CMK (cell line): ENCODE measurements at regions not wholly inside any gene's neighbourhood (a gene's known extent, or its start where the extent isn't known, plus 50 kb on each side); places are given as distances from the start of the nearest gene placed in this dataset.

Experiments
- DNase-seq: peaks from one replicate; pipeline ENCODE4 v3.0.0-alpha.2; 2010; ENCODE audit warnings: low read depth

DNA sequence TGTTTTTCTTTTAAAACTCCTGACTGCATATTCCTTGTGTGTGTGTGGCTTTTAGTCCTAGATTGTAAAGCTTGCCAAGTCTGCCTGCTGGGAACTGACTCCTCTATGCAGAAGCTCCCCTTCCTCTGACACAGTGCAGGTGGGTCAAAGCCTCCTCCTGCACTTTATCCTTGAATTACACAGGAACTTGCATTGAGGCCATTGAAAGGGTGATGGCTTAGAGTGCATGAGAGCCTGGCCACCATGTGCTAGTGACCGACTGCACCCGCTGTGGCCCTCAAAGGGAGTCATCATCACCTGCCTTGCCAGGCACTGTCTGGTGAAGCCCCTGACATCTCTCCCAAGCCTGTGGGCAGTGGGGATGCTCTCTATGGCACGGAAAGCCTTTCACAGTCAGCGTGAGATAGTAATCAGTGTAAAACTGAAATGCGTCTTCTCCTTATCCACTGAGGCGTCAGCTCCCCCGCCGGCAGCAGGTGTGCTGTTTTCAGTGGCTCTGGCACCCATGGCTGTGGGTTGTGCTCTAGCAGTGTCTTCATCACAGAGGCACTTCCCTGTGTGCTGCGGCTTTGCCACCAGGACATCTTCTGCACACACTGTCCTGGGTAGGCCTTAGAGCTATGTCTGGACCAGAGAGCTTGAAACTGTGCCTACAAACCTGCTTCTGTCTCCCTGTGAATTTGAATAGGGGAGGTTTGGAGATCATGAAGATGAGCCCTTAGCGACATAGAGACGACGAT lies 87.9 kb downstream of the THBS2 start:
- no peak for DNase-seq

DNA sequence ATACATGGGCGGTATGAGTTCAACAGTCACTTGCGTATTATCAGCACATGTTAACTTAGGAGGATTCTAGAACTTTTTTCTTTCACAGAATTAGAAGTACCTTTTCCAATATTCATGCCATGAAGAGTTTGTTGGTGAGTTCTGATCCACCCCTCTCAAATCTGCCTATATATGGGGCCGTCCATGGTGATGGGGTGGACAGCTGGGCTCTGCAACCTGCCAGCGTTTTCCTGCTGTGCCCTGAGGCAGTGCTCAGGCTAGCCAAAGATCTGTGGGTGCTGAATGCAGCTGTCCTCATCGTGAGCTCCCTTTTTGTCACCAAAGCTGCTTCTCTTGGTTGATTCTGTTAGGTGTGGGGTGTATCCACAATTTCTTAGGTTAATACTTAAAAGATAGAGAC lies 88.7 kb downstream of the THBS2 start:
- no peak for DNase-seq

DNA sequence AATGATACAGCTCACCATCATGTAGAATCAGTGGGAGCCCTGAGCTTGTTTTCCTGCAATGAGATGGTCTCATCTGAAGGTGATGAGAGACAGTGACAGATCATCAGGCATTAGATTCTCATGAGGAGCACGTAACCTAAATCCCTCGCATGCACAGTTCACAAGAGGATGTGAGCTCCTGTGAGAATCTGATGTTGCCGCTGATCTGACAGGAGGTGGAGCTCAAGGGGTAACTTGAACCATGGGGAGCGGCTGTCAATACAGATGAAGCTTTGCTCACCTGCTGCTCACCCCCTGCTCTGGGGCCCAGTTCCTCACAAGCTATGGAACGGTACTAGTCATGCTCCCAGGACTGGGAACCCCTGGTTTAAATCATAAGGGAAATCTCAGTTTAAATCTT lies 89.2 kb downstream of the THBS2 start:
- no peak for DNase-seq

DNA sequence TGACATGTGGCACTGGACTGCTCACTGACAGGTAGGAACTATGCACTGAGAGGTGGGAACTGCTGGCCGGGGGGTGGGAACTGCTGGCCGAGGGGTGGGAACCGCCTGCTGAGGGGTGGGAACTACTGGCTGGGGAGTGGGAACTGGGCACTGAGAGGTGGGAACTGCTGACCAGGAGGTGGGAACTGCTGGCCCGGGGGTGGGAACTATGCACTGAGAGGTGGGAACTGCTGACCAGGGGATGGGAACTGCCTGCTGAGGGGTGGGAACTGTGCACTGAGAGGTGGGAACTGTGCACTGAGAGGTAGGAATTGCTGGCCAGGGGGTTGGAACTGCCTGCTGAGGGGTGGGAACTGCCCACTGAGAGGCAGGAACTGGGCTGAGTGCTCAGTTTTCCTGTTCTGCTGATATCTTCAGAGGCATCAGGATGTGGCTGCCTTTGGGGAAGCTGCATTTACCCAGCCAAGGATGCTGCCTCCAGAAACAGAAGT lies 90.2 kb downstream of the THBS2 start:
- DNase-seq = peak; percentile 76

DNA sequence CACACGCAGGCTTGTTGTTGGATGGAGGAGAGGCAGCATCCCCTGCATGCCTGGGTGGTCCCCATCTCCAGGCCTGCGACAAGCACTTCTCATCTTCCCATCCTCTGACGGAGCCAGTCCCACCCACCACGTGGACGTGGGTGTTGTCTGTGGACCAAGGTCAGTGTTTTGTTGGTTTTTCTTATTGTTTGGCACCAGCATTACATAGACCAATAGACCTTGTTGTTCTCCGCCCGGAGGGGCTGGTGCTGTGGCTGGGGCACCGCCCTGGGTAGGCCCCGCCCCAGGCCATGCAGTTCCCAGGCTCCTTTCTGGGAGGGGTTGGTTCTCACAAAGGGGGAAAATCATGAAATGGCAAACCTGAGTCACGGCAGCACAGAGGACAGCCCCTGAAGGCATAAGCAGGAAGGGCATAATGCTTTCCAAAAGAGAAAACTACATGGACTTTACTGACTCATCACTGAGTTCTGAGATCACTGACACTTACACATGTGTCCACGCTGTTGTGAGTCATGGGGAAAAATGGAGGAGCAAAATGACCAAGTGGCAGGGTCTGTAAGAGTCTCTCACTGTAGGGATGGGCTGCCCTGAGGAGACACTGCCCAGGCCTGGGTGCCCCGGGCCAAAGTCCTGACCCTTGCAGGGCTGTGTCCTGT lies 90.8 kb downstream of the THBS2 start:
- no peak for DNase-seq

DNA sequence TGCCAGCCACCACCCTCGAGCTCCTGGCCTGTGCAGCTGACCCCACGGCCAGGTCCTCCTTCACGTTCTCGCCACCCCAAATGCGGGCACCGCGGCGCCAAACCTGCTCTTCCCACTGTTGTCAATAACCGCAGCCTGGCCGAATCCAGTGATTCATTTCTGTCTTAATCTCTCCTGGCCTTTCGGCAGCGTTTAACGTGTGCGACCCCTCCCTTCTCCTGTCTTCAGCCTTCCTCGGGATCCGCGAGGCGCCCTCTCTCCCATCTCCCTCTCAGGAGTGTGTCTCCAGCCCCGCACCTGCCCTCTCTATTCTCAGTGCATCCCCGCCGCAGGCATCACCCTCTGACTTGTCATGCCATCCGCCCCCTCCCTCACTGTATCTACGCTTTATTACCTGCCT lies 91.4 kb downstream of the THBS2 start:
- DNase-seq = no peak

DNA sequence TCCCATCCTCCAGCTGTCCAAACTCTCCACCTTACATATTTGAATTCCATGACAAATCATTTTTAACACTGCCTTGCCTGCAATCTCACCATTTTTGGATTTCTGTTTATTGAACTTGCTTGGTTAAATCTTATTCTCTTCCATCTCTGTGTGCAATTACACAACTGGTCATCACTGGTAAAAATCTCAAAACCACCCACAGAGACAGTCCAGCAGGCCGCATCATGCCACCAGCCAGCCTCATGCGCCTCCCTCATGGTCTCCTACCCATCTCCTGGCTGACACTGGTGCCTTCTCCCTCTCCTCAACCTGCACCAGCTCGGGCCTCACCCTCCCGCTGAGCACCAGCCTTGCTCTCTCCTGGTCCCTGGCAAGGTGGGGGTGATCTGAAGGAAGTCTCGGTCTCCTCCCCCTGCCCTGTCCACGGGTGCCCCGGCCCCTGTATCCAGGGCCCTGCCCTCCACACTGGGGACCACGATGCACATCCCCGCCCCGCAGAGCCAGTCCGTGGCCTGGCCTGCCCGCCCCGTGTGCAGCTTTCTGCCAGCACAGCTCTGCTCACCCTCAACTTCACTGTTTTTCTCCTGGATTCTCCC lies 92.0 kb downstream of the THBS2 start:
- DNase-seq = no peak

DNA sequence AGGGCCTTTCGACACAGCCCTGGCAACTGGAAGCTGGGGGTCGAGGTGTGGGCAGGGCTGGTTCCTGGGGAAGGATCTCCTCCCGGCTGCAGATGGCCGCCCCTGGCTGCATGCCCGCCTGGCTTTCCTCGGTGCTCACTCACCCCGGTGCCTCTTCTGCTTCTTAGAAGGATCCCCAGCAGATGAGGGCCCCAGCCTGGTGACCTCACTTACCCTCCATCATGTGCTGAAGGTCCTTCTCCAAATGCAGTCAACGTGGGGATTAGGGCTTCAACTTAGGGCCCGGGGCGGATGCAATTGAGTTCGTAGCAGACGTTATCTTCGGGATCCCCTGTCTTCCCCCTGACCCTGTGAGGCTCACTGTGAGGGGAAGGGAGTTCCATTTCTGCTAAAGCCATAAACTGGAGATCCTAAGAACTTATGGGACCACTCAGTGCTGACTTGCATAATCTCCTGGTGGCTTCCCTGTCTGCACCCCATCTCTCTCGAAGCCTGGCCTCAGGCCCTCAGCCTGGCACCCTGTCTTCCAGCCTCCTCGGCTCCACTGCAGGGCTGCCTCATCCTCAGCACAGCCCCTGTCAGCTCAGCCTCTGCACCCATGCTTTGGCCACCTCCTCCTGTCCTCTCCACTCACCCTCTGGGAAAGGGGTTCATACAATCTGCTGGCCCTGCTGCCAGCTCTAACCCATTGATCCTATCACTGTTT lies 92.6 kb downstream of the THBS2 start:
- no peak for DNase-seq

DNA sequence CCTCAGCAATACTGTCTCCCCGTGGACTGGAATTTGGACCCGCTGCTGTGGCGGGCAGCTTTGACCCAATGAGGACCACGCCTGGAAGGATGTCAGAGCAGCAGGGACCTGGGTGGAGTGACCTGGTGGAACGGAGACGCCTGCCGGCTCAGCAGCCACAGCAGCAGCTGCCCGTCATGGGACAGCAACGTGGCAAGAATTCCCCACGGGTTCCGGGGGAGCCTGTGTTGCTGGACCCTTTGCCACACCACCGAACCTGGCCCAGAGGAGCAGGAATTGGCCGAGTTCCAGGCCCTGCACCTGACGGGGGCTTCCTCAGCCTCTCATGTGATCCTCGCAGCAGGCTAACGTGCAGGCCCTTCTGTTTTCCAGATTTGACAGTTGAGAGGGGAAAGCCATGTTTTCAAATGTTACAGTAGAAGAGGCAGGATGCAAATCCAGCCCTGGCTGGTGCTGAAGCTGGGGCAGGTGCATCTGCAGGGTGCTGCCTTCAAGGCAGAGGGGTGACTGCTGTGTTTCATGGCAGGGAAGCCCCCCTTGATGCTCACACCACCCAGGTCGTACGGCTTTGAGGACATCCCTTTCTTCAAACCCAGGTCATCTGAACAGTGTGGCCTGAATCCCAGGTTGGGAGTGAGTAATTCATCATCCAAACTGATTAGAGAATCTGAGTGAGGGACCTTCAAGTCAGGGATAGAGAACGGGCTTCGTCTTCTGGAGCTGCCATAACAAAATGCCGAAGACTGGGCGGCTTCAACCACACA lies 93.4 kb downstream of the THBS2 start:
- DNase-seq = no peak

DNA sequence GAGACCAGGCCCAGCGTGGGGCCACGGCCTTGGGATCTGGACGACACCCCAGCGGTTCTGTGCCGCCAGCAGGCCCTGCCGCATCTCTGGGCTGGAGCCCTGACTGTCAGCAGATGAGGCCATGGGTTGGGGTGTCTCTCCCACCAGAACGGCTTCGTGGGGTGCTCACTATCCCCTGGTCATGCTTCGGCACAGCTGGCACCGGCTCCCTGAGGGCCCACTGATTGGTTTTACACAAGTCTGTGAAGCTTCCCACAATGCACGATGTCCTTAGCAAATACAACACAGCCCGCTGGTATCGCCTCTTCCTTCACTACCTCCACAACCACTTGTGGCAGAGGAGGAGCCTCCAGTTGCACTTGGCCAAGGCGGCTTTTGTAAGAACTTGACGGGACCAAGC lies 94.3 kb downstream of the THBS2 start:
- no peak for DNase-seq

DNA sequence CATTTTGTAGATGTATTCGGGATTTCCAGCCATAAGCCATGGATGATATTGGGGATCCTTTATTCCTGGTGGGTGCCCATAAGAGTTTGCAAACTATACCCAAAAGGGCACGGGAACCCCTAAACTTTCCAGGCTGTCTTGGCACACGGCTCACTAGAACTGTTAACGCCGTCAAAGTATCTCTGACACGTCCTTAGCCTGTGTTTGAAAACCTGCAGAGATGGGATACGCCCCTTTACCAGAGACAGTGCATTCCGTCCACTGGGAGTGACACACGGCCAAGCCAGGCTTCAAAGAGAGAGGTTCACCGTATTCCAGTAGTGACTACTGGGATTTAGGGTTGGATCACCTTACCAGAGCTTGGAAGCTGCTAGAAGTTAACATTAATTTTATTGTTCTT lies 95.0 kb downstream of the THBS2 start:
- no peak for DNase-seq

DNA sequence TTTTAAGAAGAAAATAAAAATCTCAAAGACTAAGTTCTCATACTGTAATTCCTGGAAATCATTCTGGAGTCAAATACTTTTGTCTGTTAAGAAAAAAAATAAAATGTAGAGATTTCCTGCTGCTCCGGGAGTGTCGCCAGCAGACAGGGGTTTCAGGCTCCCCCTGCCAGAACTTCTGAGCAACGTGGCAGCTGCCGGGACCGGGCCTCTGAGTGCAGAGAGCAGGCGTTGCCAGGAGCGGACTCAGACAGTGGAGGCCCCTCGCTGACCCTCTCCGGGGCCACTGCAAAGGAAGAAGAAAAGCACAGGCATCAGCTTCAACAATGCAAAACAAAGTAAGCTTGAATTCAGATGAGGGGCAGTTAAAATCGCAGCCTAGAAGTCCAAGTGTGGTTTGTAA lies 95.5 kb downstream of the THBS2 start:
- DNase-seq = no peak

DNA sequence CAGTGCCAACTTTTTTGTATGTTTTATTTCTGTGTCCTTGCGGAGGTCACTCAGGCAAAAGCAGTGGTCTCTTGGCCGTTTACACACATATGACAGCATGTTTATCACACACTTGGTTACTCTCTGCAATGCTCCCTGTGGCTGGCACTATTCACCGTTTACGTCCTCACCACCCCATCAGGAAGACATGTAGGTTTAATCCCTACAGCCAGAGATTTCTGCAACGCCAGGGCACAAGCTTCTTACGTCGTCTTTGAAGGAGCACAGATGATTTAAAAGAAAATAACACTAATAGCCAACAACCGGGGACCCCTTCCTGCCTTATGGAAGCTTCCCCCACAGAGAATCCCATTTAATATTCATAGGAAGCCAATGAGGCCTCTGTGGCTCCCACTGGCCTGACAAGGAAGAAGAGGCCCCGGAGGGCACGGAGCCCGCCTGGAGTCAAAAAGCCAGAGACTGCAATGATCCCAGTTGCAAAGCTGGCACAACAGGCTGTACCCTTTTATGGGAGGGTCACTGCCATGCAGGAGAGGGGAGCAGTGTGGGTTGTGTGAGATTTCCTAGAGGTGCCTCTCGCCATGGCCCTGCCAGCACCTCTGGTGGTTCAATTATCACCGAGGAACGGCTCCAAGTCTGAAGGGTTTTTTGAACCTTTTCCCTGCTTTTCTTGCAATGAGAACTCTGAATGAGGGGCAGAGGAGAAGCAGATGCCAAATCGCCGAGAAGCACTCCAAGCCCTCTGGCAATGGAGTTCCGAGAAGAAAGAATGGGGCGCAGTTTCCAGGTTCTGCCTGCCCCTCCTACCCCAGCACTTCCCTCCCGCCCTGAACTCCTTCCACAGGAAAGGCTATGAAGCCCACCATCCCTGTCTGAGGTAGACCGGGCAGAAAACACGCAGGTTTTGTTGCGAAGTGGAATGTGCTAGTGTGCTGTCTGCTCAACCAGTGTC lies 96.2 kb downstream of the THBS2 start:
- no peak for DNase-seq

DNA sequence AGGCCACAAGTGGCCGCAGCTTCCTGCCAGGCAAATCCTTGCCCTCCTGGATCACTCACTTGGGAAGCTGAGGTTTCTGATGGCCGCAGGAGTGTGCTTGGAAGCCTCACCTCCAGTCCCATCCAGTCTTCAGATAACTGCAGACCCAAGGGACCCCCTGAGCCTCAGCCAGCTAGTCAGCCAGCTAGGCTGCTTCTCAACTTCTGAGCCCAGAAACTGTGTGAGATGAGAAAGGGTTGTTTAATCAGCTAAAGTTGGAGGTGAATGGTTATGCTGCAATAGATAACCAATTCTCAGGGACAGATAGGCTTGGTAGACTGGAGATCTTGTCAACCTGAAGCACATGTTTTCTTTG lies 96.9 kb downstream of the THBS2 start:
- no peak for DNase-seq

DNA sequence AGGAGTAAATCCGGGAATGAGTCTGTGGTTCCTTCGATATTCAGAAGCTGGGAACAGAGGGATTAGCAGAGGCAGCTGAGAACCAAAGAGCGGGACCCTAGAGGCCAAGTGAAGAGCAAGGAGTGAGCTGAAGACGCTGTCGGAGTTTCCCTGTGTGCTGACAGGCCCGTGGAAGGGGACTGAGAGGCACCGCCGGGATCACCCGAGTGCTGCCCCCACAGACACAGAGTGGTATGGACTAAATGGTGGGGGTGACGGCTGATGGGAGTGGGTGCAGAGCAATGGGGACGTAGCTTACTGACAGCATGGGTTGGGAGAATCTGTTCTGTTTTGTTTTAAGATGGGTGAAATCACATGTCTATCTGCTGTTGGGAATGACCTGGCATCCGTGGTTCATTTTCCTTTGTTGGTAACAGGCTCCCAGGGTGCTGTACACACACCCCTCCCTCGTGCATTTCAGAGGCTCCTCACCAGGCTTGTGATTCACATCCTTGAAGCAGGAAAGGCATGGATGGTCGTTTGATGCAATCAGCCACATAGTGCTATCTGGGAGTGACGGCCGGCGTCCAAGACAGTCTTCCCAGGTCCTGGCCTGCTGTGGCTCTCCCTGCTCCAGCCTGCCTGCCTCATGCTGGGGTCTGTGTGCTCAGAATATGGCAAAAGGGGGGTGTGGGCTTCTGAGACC lies 97.4 kb downstream of the THBS2 start:
- DNase-seq = no peak

DNA sequence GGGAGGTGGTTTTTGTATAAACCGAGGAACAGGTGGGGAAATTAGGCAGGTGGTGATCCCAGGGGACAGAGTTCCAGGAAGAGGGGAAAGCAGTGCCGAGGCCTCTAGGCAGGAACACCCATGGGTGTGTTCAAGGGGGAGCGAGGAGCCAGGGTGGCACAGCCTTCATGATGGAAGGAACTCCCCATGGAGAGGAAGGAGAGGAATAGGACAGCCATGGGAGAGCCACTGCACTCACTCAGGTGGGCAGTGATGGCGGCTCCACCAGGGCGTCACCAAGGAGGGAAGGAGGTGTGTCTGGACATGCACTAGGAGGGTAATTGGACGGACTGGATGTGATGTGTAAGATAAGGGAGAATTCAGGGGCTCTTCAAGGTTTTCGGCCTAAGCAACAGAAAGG lies 98.2 kb downstream of the THBS2 start:
- no peak for DNase-seq

DNA sequence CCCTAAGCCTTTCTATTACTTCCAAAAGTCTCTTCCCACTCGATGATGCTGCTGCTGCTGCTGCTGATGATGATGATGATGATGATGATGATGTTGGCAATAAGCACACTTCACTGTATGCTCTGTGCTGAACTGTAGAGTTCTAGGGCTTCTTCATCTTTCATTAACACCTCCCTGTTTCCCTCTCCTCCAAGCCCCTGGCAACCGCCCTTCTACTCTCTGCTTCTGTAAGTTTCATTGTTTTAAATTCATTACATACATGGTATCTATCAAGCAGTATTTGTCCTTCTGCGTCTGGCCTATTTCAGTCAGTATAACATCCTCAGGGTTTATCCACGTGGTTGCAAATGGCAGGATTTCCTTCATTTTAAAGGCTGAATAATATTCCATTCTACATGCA lies 100.2 kb downstream of the THBS2 start:
- no peak for DNase-seq

DNA sequence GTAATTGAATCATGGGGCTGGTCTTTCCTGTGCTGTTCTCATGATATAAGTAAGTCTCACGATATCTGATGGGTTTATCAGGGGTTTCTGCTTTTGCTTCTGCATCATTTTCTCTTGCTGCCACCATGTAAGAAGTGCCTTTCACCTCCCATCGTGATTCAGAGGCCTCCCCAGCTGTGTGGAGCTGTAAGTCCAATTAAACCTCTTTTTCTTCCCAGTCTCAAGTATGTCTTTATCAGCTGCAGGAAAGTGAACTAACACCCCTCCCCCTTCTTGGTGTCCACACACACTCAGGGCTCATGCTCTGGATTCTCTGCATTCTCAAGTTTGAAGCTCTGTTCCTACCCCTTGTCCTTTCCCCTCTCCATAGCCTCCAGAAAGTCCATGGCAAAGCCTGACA lies 107.1 kb downstream of the THBS2 start:
- DNase-seq = no peak

DNA sequence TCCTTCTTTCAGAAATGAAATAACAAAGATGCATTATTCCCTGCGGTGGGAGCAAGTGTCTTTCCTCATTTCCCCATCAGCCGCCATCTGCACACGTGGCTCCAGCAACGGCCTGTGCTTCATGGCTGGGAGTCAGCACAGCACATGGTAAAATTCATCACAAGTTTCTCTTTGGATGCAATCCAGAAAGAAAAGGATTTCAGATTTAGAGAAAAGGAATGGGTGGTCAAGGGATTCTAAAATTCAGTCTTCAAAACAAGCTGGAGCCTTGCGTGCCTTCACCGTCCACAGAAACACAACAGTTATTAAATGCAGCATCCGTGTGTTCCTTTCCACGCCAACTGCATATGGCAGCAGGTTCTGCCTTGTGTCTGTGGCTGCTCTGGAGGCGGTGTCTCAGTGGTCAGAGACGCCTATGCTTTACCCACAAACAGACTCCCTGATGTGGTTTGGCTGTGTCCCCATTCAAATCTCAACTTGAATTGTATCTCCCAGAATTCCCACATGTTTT lies 107.6 kb downstream of the THBS2 start:
- DNase-seq = no peak

DNA sequence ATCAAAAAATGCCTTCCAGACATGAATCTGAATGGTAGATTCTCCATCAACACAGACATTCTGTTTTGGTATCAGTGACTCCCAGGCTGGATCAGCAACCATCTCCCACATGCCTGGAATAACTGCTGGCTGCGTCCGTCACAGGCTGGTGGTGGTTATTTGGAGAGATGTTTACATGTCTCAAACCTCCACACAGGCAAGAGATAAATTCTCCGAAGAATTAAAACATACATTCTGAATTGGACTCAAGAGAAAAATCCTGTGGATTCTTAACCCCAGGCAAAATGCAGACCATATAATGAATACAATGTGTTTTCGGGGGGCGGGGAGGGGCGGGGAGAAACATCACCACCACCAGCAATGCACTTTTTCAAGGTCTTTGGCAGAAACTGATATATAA lies 108.2 kb downstream of the THBS2 start:
- no peak for DNase-seq
